ENCODE measurements at regions not wholly inside any gene's neighbourhood (a gene's known extent, or its start where the extent isn't known, plus 50 kb on each side); places are given as distances from the start of the nearest gene placed in this dataset.
"Not testable (repeated sequence)": the region's sequence is repeated elsewhere in the genome, so short reads cannot be mapped to it uniquely, and the experiment has no call there.

GRCh38 chr16:51864575-51864974 is 682.4 kb downstream of the TOX3 start:
- Mint-ChIP-seq H3K9me3 (peaks cover 27% of the 10 kb centered on the region), H3K4me3 (no peak overlapping the region), H3K27me3 (no peaks in the 10 kb centered on the region), H3K36me3 (ENCODE audit: insufficient read depth) (no peaks in the 10 kb centered on the region), H3K4me1 (no peaks in the 10 kb centered on the region), H3K27ac (ENCODE audit: low read depth) (no peak overlapping the region)
- ATAC-seq (replicated peaks; ENCODE audit: extremely low read depth, poor library complexity, severe bottlenecking), result no peak
- no peak for DNase-seq (ENCODE audit: low spot score in 2 of 2)

GRCh38 chr16:51854401-51854951 is 692.5 kb downstream of the TOX3 start:
- H3K4me1 Mint-ChIP-seq, result no peaks in the 10 kb centered on the region
- DNase-seq (ENCODE audit: low spot score in 2 of 2) (no peak), ATAC-seq (replicated peaks; ENCODE audit: extremely low read depth, poor library complexity, severe bottlenecking) (no peak)

DNA sequence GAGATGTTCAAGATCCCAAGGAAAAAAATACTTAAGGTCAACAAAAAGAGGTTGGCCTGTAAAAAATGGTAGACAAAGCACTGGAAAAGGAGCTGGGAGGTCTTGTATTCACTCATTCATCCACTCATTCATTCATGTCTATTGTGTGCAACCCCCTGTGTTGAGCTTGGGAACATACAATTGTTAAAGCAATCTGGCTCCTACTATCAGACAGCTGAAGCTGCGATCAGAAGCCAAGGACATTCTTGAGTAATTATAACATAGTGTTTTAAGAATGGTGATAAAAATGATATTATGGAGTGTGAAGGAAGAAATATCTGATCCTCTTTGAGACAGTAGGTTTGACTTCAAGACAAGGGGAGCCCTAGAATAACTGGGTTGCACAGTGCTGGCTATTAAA is 693.4 kb downstream of the TOX3 start:
- H3K27ac Mint-ChIP-seq (ENCODE audit: low read depth), result no peak overlapping the region
- H3K4me1 Mint-ChIP-seq, result no peaks in the 10 kb centered on the region
- no peaks in the 10 kb centered on the region for H3K27me3 Mint-ChIP-seq
- no peaks in the 10 kb centered on the region for H3K36me3 Mint-ChIP-seq (ENCODE audit: insufficient read depth)
- no peak for DNase-seq (ENCODE audit: low spot score in 2 of 2)
- peaks cover 15% of the 10 kb centered on the region for H3K9me3 Mint-ChIP-seq
- H3K4me3 Mint-ChIP-seq, result no peak overlapping the region
- no peak for ATAC-seq (replicated peaks; ENCODE audit: extremely low read depth, poor library complexity, severe bottlenecking)

More at GRCh38 chr16:51854401-51854951, 692.5 kb downstream of the TOX3 start:
- Mint-ChIP-seq H3K27ac (ENCODE audit: low read depth) (no peak overlapping the region), H3K27me3 (no peaks in the 10 kb centered on the region), H3K4me3 (no peak overlapping the region), H3K9me3 (peaks cover 15% of the 10 kb centered on the region), H3K36me3 (ENCODE audit: insufficient read depth) (no peaks in the 10 kb centered on the region)

GRCh38 chr16:51852892-51853291 is 694.1 kb downstream of the TOX3 start:
- Mint-ChIP-seq H3K9me3 (peaks cover 15% of the 10 kb centered on the region), H3K4me3 (no peak overlapping the region), H3K27me3 (no peaks in the 10 kb centered on the region), H3K27ac (ENCODE audit: low read depth) (no peak overlapping the region), H3K36me3 (ENCODE audit: insufficient read depth) (no peaks in the 10 kb centered on the region), H3K4me1 (no peaks in the 10 kb centered on the region)
- DNase-seq (ENCODE audit: low spot score in 2 of 2) (no peak), ATAC-seq (replicated peaks; ENCODE audit: extremely low read depth, poor library complexity, severe bottlenecking) (no peak)

GRCh38 chr16:51851111-51851510 is 695.8 kb downstream of the TOX3 start:
- peaks cover 10% of the 10 kb centered on the region for H3K9me3 Mint-ChIP-seq
- no peaks in the 10 kb centered on the region for H3K27me3 Mint-ChIP-seq
- ATAC-seq (replicated peaks; ENCODE audit: extremely low read depth, poor library complexity, severe bottlenecking), result no peak
- no peak for DNase-seq (ENCODE audit: low spot score in 2 of 2)
- no peaks in the 10 kb centered on the region for H3K4me1 Mint-ChIP-seq
- H3K36me3 Mint-ChIP-seq (ENCODE audit: insufficient read depth), result no peaks in the 10 kb centered on the region
- no peak overlapping the region for H3K27ac Mint-ChIP-seq (ENCODE audit: low read depth)
- no peak overlapping the region for H3K4me3 Mint-ChIP-seq

- no peaks in the 10 kb centered on the region for H3K36me3 Mint-ChIP-seq (ENCODE audit: insufficient read depth)
- DNase-seq (ENCODE audit: low spot score in 2 of 2), result no peak
These were observed 697.2 kb downstream of the TOX3 start for GRCh38 chr16:51849715-51850114.

GRCh38 chr16:51845586-51846305 is 694.7 kb upstream of the SALL1 start:
- Mint-ChIP-seq H3K36me3 (ENCODE audit: insufficient read depth) (peaks cover 1% of the 10 kb centered on the region), H3K9me3 (peaks cover 12% of the 10 kb centered on the region), H3K4me3 (no peak overlapping the region), H3K4me1 (no peaks in the 10 kb centered on the region), H3K27ac (ENCODE audit: low read depth) (no peak overlapping the region), H3K27me3 (no peaks in the 10 kb centered on the region)
- ATAC-seq (replicated peaks; ENCODE audit: extremely low read depth, poor library complexity, severe bottlenecking) (no peak), DNase-seq (ENCODE audit: low spot score in 2 of 2) (no peak)

More at GRCh38 chr16:51849715-51850114, 697.2 kb downstream of the TOX3 start:
- no peak for ATAC-seq (replicated peaks; ENCODE audit: extremely low read depth, poor library complexity, severe bottlenecking)
- Mint-ChIP-seq H3K4me3 (no peak overlapping the region), H3K4me1 (no peaks in the 10 kb centered on the region), H3K9me3 (peaks cover 10% of the 10 kb centered on the region), H3K27ac (ENCODE audit: low read depth) (no peak overlapping the region), H3K27me3 (no peaks in the 10 kb centered on the region)

DNA sequence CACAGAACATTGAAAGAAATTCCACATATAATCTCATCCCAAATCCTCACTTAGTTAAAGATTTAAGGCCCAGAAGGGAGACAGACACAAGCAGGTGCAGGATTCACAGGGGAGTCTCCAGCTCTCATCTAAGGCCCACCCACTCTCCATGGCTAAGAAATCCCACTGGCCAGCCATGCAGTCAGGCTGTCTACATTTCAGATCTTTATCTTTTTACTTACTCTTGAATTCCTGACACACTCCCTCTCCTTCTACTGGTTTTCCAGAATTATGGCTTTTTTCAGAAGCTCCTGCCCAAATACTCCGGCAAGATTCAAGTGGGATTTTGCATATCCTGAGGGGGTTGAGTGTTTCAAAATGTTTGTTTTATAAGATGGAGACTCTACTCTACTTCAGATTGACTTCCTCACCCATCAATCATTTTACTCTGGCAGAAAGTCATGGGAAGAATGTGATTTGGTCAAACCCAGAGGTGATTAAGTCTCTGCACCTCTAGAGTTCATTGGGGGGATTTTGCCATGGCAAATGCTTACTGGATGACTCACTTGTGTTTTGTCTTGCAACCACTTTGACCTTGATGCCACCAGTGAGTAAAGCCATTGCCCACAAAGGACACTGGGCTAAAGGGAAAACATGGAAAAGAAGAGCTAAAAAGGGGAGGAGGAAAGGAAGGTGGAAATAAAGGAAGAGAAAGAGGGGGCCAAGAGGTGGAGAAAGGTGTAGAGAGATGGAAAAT is 688.8 kb upstream of the SALL1 start:
- DNase-seq (ENCODE audit: low spot score in 2 of 2), result no peak
- ATAC-seq (replicated peaks; ENCODE audit: extremely low read depth, poor library complexity, severe bottlenecking), result no peak
- Mint-ChIP-seq H3K27ac (ENCODE audit: low read depth) (no peak overlapping the region), H3K4me3 (no peak overlapping the region), H3K27me3 (no peaks in the 10 kb centered on the region), H3K36me3 (ENCODE audit: insufficient read depth) (peaks cover 1% of the 10 kb centered on the region), H3K9me3 (peaks cover 28% of the 10 kb centered on the region), H3K4me1 (no peaks in the 10 kb centered on the region)

DNA sequence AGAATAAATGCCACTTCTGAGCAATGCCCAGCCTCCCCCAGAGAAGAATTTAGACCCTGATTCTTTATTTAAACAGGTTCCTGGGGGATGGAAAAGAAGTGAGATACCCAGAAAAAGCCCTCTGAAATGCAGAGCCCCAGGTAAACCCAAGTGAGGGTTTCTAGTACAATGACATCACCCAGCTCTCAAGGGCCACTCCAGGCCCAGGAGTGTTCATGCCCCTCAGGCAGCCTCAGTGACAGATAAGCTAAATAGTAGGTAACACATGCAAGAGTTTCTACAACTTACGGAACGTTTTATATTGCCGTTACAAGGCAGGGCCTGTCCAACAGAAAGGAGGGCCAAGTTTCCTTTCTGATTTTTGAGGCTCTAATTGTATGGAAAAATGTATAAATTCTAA is 683.7 kb upstream of the SALL1 start:
- H3K4me1 Mint-ChIP-seq, result no peaks in the 10 kb centered on the region
- H3K9me3 Mint-ChIP-seq, result peaks cover 17% of the 10 kb centered on the region
- H3K27me3 Mint-ChIP-seq, result no peaks in the 10 kb centered on the region
- DNase-seq (ENCODE audit: low spot score in 2 of 2) (no peak), ATAC-seq (replicated peaks; ENCODE audit: extremely low read depth, poor library complexity, severe bottlenecking) (no peak)
- no peaks in the 10 kb centered on the region for H3K36me3 Mint-ChIP-seq (ENCODE audit: insufficient read depth)
- no peak overlapping the region for H3K27ac Mint-ChIP-seq (ENCODE audit: low read depth)
- no peak overlapping the region for H3K4me3 Mint-ChIP-seq

DNA sequence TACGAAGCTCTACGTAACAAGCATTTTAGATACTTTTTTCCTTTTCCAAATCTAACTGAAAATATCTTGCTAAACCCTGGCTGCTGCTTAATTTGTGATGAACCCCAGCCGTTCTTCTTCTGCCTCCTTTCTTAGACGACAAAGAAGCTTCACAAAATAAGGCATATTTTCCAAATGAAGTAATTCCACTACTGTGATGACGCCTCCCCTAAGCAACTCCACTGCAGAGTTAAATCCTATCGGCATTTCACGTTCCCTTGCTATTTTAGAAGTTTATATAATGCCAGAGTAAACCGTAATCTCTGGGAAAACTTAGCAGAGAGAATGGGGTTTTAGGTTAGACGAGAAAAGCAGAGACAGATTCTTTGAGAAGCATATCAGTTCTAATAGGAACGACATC is 683.1 kb upstream of the SALL1 start:
- Mint-ChIP-seq H3K9me3 (peaks cover 17% of the 10 kb centered on the region), H3K36me3 (ENCODE audit: insufficient read depth) (no peaks in the 10 kb centered on the region), H3K27me3 (no peaks in the 10 kb centered on the region), H3K27ac (ENCODE audit: low read depth) (no peak overlapping the region), H3K4me1 (no peaks in the 10 kb centered on the region), H3K4me3 (no peak overlapping the region)
- ATAC-seq (replicated peaks; ENCODE audit: extremely low read depth, poor library complexity, severe bottlenecking), result no peak
- no peak for DNase-seq (ENCODE audit: low spot score in 2 of 2)

DNA sequence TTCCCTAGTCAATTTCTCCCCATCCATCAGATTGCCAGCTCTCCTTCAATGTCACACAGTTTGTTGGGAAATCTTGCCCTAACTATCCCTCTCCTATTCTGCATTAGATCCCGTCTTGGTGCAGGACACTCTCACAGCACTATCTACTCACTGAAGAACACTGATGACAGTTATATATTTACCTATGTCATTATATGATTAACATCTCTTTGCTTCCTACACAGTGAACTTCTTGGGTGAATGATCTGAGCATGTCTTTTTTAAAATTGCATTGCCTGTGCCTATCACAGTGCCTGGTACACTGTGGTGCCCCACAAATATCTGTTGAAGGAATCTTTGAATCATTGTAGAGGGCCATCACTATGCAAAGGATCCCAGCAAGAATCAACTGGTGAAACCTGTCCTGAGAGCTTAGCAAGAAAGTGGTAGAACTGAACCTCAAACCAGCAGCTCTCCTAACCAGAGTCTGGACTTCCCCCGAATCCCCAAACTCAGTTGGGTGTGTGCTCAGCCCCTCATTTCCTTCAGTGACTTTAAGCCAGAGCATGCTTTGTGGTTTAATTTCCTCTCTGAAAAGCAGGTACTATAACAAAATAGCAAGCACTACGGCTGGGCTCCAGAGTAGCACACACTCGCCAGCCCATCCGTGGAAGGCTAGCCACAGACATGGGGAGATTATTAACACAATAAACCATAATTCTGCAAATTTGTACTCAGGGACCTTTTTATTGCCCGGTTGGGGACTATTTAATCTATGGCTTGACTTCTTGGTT is 680.7 kb upstream of the SALL1 start:
- ATAC-seq (replicated peaks; ENCODE audit: extremely low read depth, poor library complexity, severe bottlenecking), result no peak
- H3K27me3 Mint-ChIP-seq, result no peaks in the 10 kb centered on the region
- H3K27ac Mint-ChIP-seq (ENCODE audit: low read depth), result no peak overlapping the region
- H3K4me3 Mint-ChIP-seq, result no peak overlapping the region
- no peaks in the 10 kb centered on the region for H3K36me3 Mint-ChIP-seq (ENCODE audit: insufficient read depth)
- DNase-seq (ENCODE audit: low spot score in 2 of 2), result no peak
- peaks cover 14% of the 10 kb centered on the region for H3K9me3 Mint-ChIP-seq
- H3K4me1 Mint-ChIP-seq, result no peaks in the 10 kb centered on the region

DNA sequence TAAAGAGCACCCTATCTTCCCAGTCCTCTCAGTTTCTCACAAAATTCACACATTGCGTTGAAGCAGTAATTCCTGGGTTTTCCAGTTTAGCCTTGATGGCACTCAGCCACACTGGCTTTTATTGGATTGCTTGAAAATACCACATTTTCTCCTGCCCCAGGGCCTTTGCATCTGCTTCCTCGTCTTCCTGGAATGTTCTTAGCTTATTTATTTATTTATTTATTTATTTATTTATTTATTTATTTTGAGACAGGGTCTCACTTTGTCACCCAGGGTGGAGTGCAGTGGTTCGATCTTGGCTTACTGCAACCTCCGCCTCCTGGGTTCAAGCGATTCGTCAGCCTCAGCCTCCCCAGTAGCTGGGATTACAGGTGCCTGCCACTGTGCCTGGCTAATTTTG is 680.0 kb upstream of the SALL1 start:
- H3K9me3 Mint-ChIP-seq, result peaks cover 12% of the 10 kb centered on the region
- not testable (repeated sequence) for H3K4me1 Mint-ChIP-seq; H3K36me3 Mint-ChIP-seq (ENCODE audit: insufficient read depth); ATAC-seq (replicated peaks; ENCODE audit: extremely low read depth, poor library complexity, severe bottlenecking); H3K27me3 Mint-ChIP-seq; H3K4me3 Mint-ChIP-seq; DNase-seq (ENCODE audit: low spot score in 2 of 2); H3K27ac Mint-ChIP-seq (ENCODE audit: low read depth)

Data from central memory CD8-positive, alpha-beta T cell (primary cell).